ENCODE measurements at regions not wholly inside any gene's neighbourhood (a gene's known extent, or its start where the extent isn't known, plus 50 kb on each side); places are given as distances from the start of the nearest gene placed in this dataset.

DNA sequence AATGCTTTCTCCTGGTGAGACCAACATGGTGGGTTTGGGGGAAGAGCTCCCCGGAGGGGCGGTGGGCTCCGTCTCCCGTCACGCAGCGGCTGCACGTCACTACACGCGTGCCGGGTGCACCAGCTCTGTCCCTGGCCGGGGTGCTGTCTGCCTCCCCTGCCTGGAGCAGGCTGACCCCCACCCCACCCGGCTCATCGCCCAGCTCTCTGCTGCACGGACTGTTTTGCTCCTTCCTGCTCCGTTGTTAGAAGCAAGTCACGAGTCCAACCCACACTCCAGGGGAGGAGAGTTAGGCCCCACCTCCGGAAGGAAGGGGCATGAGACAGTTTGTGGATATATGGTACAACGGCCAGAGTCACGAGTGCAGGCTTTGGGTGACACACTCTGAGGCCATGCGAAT lies 364.9 kb downstream of the BRD1 start:
- TF ChIP-seq, protein P1, sequence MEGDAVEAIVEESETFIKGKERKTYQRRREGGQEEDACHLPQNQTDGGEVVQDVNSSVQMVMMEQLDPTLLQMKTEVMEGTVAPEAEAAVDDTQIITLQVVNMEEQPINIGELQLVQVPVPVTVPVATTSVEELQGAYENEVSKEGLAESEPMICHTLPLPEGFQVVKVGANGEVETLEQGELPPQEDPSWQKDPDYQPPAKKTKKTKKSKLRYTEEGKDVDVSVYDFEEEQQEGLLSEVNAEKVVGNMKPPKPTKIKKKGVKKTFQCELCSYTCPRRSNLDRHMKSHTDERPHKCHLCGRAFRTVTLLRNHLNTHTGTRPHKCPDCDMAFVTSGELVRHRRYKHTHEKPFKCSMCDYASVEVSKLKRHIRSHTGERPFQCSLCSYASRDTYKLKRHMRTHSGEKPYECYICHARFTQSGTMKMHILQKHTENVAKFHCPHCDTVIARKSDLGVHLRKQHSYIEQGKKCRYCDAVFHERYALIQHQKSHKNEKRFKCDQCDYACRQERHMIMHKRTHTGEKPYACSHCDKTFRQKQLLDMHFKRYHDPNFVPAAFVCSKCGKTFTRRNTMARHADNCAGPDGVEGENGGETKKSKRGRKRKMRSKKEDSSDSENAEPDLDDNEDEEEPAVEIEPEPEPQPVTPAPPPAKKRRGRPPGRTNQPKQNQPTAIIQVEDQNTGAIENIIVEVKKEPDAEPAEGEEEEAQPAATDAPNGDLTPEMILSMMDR (IDR thresholded peaks at IDR 0.05; ENCODE audit: insufficient read depth, low read length, poor library complexity, severe bottlenecking): no peak
- TF ChIP-seq EZH2phosphoT487 (conservative IDR thresholded peaks at IDR 0.05; ENCODE audit: low read length): no peak
